ENCODE measurements at regions not wholly inside any gene's neighbourhood (a gene's known extent, or its start where the extent isn't known, plus 50 kb on each side); places are given as distances from the start of the nearest gene placed in this dataset.
"Not testable (repeated sequence)": the region's sequence is repeated elsewhere in the genome, so short reads cannot be mapped to it uniquely, and the experiment has no call there.

DNA sequence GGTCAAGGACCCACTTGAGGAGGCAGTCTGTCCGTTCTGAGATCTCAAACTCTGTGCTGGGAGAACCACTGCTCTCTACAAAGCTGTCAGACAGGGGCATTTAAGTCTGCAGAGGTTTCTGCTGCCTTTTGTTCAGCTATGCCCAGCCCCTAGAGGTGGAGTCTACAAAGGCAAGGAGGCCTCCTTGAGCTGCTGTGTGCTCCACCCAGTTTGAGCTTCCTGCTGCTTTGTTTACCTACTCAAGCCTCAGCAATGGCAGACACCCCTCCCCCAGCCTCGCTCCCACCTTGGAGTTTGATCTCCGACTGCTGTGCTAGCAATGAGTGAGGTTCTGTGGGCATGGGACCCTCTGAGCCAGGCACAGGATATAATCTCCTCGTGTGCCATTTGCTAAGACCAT, 156.8 kb upstream of the ARPP21 start:
- TF ChIP-seq EZH2 (IDR thresholded peaks at IDR 0.05; ENCODE audit: borderline replicate concordance, low read depth, low read length, severe bottlenecking); POLR2A (IDR thresholded peaks at IDR 0.05; ENCODE audit: low read depth, low read length): not testable (repeated sequence)
- TF ChIP-seq, protein P1, sequence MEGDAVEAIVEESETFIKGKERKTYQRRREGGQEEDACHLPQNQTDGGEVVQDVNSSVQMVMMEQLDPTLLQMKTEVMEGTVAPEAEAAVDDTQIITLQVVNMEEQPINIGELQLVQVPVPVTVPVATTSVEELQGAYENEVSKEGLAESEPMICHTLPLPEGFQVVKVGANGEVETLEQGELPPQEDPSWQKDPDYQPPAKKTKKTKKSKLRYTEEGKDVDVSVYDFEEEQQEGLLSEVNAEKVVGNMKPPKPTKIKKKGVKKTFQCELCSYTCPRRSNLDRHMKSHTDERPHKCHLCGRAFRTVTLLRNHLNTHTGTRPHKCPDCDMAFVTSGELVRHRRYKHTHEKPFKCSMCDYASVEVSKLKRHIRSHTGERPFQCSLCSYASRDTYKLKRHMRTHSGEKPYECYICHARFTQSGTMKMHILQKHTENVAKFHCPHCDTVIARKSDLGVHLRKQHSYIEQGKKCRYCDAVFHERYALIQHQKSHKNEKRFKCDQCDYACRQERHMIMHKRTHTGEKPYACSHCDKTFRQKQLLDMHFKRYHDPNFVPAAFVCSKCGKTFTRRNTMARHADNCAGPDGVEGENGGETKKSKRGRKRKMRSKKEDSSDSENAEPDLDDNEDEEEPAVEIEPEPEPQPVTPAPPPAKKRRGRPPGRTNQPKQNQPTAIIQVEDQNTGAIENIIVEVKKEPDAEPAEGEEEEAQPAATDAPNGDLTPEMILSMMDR (IDR thresholded peaks at IDR 0.05; ENCODE audit: extremely low read depth in 1 of 2, insufficient read depth in 1 of 2, low read depth in 1 of 2, low read length in 2 of 2), result not testable (repeated sequence)

Data from endothelial cell of umbilical vein (primary cell).